WERI-Rb-1 (cell line): ENCODE measurements at regions not wholly inside any gene's neighbourhood (a gene's known extent, or its start where the extent isn't known, plus 50 kb on each side); places are given as distances from the start of the nearest gene placed in this dataset.

Source experiments
- DNase-seq: peaks from one replicate; pipeline ENCODE4 v3.0.0-alpha.2; 2020
- H3K27ac ChIP-seq: fragments of 250-450 bp; sonication (Bioruptor Pico); 2 replicates; pipeline ENCODE4 v1.5.1; 2020; ENCODE audit warnings: mild to moderate bottlenecking, moderate library complexity
- H3K27me3 ChIP-seq: fragments of 250-450 bp; sonication (Bioruptor Pico); 2 replicates; pipeline ENCODE4 v1.5.1; 2021; ENCODE audit warnings: mild to moderate bottlenecking, low read depth, moderate library complexity; ENCODE audit not compliant: insufficient read depth, severe bottlenecking
- H3K36me3 ChIP-seq: fragments of 250-450 bp; sonication (Bioruptor Pico); 2 replicates; pipeline ENCODE4 v1.5.1; 2020; ENCODE audit warnings: mild to moderate bottlenecking, moderate library complexity
- H3K4me3 ChIP-seq: 2 replicates; pipeline ENCODE4 v1.5.1; 2011; ENCODE audit warnings: low read depth, mild to moderate bottlenecking, control low read depth, low read length
- H3K9me3 ChIP-seq: fragments of 250-450 bp; sonication (Bioruptor Pico); 2 replicates; pipeline ENCODE4 v1.5.1; 2021; ENCODE audit warnings: mild to moderate bottlenecking, moderate library complexity; ENCODE audit not compliant: severe bottlenecking
- TF ChIP-seq, protein P1 (sequence below): IDR thresholded peaks from 2 replicates; pipeline ENCODE4 v1.5.1; 2011; ENCODE audit warnings: low read depth, mild to moderate bottlenecking, control low read depth, inconsistent platforms, low read length

GRCh38 chr3:66717806-66718205 lies 217.0 kb upstream of the LRIG1 start:
- TF ChIP-seq, protein P1, sequence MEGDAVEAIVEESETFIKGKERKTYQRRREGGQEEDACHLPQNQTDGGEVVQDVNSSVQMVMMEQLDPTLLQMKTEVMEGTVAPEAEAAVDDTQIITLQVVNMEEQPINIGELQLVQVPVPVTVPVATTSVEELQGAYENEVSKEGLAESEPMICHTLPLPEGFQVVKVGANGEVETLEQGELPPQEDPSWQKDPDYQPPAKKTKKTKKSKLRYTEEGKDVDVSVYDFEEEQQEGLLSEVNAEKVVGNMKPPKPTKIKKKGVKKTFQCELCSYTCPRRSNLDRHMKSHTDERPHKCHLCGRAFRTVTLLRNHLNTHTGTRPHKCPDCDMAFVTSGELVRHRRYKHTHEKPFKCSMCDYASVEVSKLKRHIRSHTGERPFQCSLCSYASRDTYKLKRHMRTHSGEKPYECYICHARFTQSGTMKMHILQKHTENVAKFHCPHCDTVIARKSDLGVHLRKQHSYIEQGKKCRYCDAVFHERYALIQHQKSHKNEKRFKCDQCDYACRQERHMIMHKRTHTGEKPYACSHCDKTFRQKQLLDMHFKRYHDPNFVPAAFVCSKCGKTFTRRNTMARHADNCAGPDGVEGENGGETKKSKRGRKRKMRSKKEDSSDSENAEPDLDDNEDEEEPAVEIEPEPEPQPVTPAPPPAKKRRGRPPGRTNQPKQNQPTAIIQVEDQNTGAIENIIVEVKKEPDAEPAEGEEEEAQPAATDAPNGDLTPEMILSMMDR: no peak
- DNase-seq: no peak
- Histone ChIP-seq H3K4me3 (no peak overlapping the region), H3K36me3 (no peaks in the 10 kb centered on the region), H3K9me3 (no peaks in the 10 kb centered on the region), H3K27me3 (no peaks in the 10 kb centered on the region), H3K27ac (no peak overlapping the region)

GRCh38 chr3:66719796-66720356 lies 219.1 kb upstream of the LRIG1 start:
- Histone ChIP-seq H3K9me3 (no peaks in the 10 kb centered on the region), H3K4me3 (no peak overlapping the region), H3K27me3 (no peaks in the 10 kb centered on the region), H3K36me3 (no peaks in the 10 kb centered on the region), H3K27ac (no peak overlapping the region)
- DNase-seq: no peak
- TF ChIP-seq, protein P1: no peak

DNA sequence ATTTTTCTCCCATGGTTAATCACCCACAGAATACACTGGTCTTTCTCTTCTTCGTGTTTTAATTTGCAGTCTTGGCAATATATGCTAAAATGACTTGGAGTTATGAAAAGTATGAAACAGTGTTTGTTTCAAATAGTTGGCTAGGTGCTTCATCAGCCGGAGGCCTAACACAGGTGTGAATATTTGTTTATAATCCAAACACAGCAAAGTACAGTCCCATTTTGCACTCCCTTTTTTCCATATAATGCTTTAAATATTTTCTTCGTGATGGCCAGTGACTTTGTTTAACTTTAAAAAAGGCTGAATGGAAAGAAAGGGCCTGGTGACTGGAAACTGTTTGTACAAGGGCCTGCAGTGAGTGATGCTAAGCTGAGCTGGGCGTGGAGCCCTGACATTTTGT lies 219.7 kb upstream of the LRIG1 start:
- TF ChIP-seq, protein P1: no peak
- Histone ChIP-seq H3K36me3 (no peaks in the 10 kb centered on the region), H3K9me3 (no peaks in the 10 kb centered on the region), H3K27ac (no peak overlapping the region), H3K27me3 (no peaks in the 10 kb centered on the region), H3K4me3 (no peak overlapping the region)
- DNase-seq: no peak

DNA sequence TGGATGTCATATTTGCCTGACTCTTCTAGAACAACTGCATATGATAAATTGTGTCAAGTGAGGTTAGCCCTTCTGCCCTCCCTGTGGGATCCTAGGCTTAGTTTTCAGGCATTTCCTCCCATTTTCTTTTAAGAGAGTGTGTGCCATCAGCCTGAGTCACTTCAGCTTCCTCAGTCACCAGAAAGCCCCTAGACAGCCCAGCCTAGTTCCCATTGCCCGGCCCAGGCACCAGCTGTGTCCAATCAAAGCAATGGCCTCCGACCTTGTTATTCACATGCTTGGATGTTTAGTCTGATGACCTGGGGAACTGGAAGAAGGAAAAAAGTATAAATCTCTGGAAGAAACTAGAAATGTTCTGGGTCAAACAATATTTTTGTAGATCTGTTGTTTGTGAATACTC lies 221.9 kb upstream of the LRIG1 start:
- TF ChIP-seq, protein P1: no peak
- Histone ChIP-seq H3K36me3 (no peaks in the 10 kb centered on the region), H3K4me3 (no peak overlapping the region), H3K27me3 (no peaks in the 10 kb centered on the region), H3K27ac (no peak overlapping the region), H3K9me3 (no peaks in the 10 kb centered on the region)
- no peak for DNase-seq

DNA sequence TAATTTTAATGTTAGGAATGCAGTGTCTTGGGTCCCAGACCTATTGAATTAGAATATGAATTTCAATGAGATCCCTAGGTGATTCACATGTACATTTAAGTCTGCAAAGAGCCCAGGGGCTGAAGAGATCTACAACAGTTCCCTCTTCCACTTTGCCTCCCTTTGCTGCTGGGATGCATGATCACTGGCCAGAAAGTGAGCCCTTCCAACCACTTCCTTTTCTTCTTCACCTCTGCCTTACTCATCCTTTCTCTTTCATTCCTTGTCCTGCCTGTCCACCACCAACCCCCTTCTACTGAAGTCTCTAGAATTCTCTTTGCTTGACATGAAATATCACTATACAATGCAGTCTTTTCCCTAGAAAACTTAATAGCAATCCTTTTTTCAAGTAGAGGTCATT lies 222.4 kb upstream of the LRIG1 start:
- Histone ChIP-seq H3K9me3 (no peaks in the 10 kb centered on the region), H3K27me3 (no peaks in the 10 kb centered on the region), H3K27ac (no peak overlapping the region), H3K36me3 (no peaks in the 10 kb centered on the region), H3K4me3 (no peak overlapping the region)
- TF ChIP-seq, protein P1: no peak
- DNase-seq: no peak

DNA sequence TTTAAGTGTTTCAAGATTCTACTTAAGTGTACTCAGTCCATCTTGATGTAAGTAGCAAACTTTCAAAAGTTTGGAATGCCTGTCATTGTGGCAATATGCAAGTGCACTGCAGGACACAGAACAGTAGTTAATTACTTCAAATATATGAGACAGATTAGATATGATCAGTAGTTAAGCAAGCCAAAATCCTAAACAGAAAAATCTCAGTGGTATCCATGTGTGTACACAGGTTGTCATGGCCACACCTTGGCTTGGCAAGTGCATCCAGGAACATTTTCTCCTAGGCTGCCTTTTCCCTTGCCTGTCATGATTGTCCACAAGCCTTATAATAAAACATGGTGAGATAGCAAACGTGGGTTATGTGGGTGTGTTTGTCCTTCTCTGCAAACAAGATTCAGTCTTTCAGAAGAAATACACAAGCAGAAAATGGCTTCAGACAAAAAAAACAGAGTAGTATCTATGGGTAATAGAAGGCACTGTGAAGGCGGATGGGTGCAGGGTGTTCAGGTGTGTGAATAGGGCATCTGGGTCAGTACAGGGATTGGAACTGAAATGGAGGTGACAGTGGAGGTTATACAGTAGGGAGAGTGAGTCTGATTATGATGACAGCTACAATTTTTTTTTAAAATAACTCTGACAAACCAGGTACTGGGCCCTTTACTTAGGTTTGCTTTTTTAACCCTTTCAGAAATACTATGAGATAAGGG lies 229.0 kb upstream of the LRIG1 start:
- H3K4me3 ChIP-seq: no peak overlapping the region
- TF ChIP-seq, protein P1: no peak
- H3K27ac ChIP-seq: no peak overlapping the region
- no peaks in the 10 kb centered on the region for H3K27me3 ChIP-seq
- H3K36me3 ChIP-seq: no peaks in the 10 kb centered on the region
- no peaks in the 10 kb centered on the region for H3K9me3 ChIP-seq
- DNase-seq: no peak
